Peyer's patch (tissue), 4 donors: ENCODE measurements at regions not wholly inside any gene's neighbourhood (a gene's known extent, or its start where the extent isn't known, plus 50 kb on each side); places are given as distances from the start of the nearest gene placed in this dataset.

Source experiments
- CTCF ChIP-seq, 6 experiments: fragments of 450-650 bp in 4 of 6; fragments of 200-600 bp in 2 of 6; sonication (generic) in 1 of 6; IDR thresholded peaks; one replicate each; pipeline ENCODE4 v1.5.1; 2017 to 2019; ENCODE audit warnings: antibody characterized with exemption in 6 of 6, mild to moderate bottlenecking in 3 of 6, moderate library complexity in 1 of 6
- POLR2A ChIP-seq, 2 donors: fragments of 450-650 bp; IDR thresholded peaks; one replicate each; pipeline ENCODE4 v1.5.1; 2017; ENCODE audit warnings: antibody characterized with exemption in 2 of 2, mild to moderate bottlenecking in 2 of 2, moderate library complexity in 2 of 2

- TF ChIP-seq POLR2A (IDR thresholded peaks at IDR 0.05) (no peak), CTCF (IDR thresholded peaks at IDR 0.05) (no peak)
Measured at GRCh38 chr4:20383283-20383682, 131.6 kb downstream of the SLIT2 start.
